ENCODE measurements at regions not wholly inside any gene's neighbourhood (a gene's known extent, or its start where the extent isn't known, plus 50 kb on each side); places are given as distances from the start of the nearest gene placed in this dataset.

GRCh38 chr3:25023876-25024275, 404.2 kb upstream of the RARB start:
- H3K4me3 ChIP-seq (ENCODE audit: control insufficient read depth, low read depth, low read length) = no peak overlapping the region
- TF ChIP-seq CTCF (conservative IDR thresholded peaks at IDR 0.05; ENCODE audit: control insufficient read depth, insufficient read depth, low read depth, low read length) = no peak
- DNase-seq (ENCODE audit: low read depth) = peak; percentile 35

- no peak for TF ChIP-seq CTCF (conservative IDR thresholded peaks at IDR 0.05; ENCODE audit: control insufficient read depth, insufficient read depth, low read depth, low read length)
- no peak for DNase-seq (ENCODE audit: low read depth)
- no peak overlapping the region for H3K4me3 ChIP-seq (ENCODE audit: control insufficient read depth, low read depth, low read length)
Observed at GRCh38 chr3:25025236-25025635, 402.8 kb upstream of the RARB start.

GRCh38 chr3:25027650-25028049, 400.4 kb upstream of the RARB start:
- no peak overlapping the region for H3K4me3 ChIP-seq (ENCODE audit: control insufficient read depth, low read depth, low read length)
- TF ChIP-seq CTCF (conservative IDR thresholded peaks at IDR 0.05; ENCODE audit: control insufficient read depth, insufficient read depth, low read depth, low read length) = no peak
- DNase-seq (ENCODE audit: low read depth) = no peak

- no peak overlapping the region for H3K4me3 ChIP-seq (ENCODE audit: control insufficient read depth, low read depth, low read length)
- DNase-seq (ENCODE audit: low read depth) = no peak
- no peak for TF ChIP-seq CTCF (conservative IDR thresholded peaks at IDR 0.05; ENCODE audit: control insufficient read depth, insufficient read depth, low read depth, low read length)
Observed at GRCh38 chr3:25029820-25030219, 398.2 kb upstream of the RARB start.

- no peak for DNase-seq (ENCODE audit: low read depth)
- H3K4me3 ChIP-seq (ENCODE audit: control insufficient read depth, low read depth, low read length) = no peak overlapping the region
- TF ChIP-seq CTCF (conservative IDR thresholded peaks at IDR 0.05; ENCODE audit: control insufficient read depth, insufficient read depth, low read depth, low read length) = no peak
Observed at GRCh38 chr3:25032344-25032743, 395.7 kb upstream of the RARB start.

GRCh38 chr3:25033407-25034029, 394.5 kb upstream of the RARB start:
- peak; percentile 67 for TF ChIP-seq CTCF (conservative IDR thresholded peaks at IDR 0.05; ENCODE audit: control insufficient read depth, insufficient read depth, low read depth, low read length)
- no peak overlapping the region for H3K4me3 ChIP-seq (ENCODE audit: control insufficient read depth, low read depth, low read length)
- peak; percentile 56 for DNase-seq (ENCODE audit: low read depth)

- H3K4me3 ChIP-seq (ENCODE audit: control insufficient read depth, low read depth, low read length) = no peak overlapping the region
- TF ChIP-seq CTCF (conservative IDR thresholded peaks at IDR 0.05; ENCODE audit: control insufficient read depth, insufficient read depth, low read depth, low read length) = no peak
- DNase-seq (ENCODE audit: low read depth) = peak; percentile 59
Observed at GRCh38 chr3:25035526-25035925, 392.5 kb upstream of the RARB start.
